ENCODE measurements at regions not wholly inside any gene's neighbourhood (a gene's known extent, or its start where the extent isn't known, plus 50 kb on each side); places are given as distances from the start of the nearest gene placed in this dataset.

DNA sequence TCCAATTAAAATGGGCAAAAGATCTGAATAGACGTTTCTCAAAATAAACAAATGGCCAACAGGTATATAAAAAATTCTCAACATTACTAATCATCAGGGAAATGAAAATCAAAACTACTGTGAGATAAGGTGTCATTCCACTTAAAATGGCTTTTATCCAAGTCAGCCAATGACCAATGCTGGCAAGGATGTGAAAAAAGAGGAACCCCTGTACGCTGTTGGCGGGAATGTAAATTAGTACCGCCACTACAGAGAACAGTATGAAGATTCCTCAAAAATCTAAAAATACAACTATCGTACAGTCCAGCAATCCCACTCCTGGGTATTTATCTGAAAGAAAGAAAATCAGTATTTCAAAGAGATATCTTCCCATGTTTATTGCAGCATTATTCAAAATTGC, 176.9 kb upstream of the STT3B start:
- TF ChIP-seq EZH2phosphoT487 (IDR thresholded peaks at IDR 0.05; ENCODE audit: insufficient read depth, low read depth) (no peak), EZH2 (IDR thresholded peaks at IDR 0.05; ENCODE audit: insufficient read depth, poor library complexity, severe bottlenecking) (no peak)
- Histone ChIP-seq H2AFZ (no peak overlapping the region), H3K27me3 (replicated peaks; ENCODE audit: insufficient read depth) (no peaks in the 10 kb centered on the region), H3K4me2 (ENCODE audit: unreplicated experiment) (no peak overlapping the region), H3K27ac (no peak overlapping the region), H3K9me2 (ENCODE audit: insufficient read depth) (no peaks in the 10 kb centered on the region), H3K4me3 (no peak overlapping the region), H4K20me1 (ENCODE audit: insufficient read depth) (no peaks in the 10 kb centered on the region), H3K4me1 (ENCODE audit: insufficient read depth) (peaks cover 8% of the 10 kb centered on the region), H3K79me2 (ENCODE audit: insufficient read depth) (no peaks in the 10 kb centered on the region), H3K9ac (no peak overlapping the region), H3K36me3 (ENCODE audit: low read depth) (no peaks in the 10 kb centered on the region), H3F3A (ENCODE audit: insufficient read depth) (peaks cover 7% of the 10 kb centered on the region), H3K9me3 (ENCODE audit: low read depth) (no peaks in the 10 kb centered on the region)
- WGBS, 2 experiments (ENCODE audit: low coverage in 1 of 2, low lambda C conversion rate in 2 of 2, missing lambda C conversion rate in 2 of 2): 96 to 97% methylated on average over 5 of the region's 5 CpGs
- in situ Hi-C loops (cut with MboI): no loop called here
- no peak for DNase-seq

DNA sequence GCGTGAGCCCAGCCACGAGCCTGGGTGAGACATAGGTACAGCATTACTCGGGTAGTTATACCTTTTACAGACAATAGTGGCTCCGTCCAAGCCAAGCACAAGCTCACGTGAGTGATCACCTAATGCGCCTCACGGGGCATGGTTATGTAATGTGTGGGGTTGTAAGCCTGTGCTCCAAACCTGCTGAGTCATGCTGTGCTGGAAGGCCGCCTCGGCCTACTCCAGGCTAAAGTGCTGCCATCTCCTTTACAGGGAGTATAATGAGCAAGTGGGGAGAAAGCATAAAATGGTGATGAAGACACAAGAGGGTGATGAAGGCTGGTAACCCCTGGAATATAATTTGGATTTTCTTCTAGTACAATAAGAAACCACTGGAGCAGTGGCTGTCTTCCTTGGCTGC, 175.8 kb upstream of the STT3B start:
- no peak overlapping the region for H2AFZ ChIP-seq
- 83 to 87% methylated on average over 9 of the region's 9 CpGs for WGBS, 2 experiments (ENCODE audit: low coverage in 1 of 2, low lambda C conversion rate in 2 of 2, missing lambda C conversion rate in 2 of 2)
- H3K4me3 ChIP-seq: no peak overlapping the region
- H3K9me3 ChIP-seq (ENCODE audit: low read depth): no peaks in the 10 kb centered on the region
- no peaks in the 10 kb centered on the region for H3K9me2 ChIP-seq (ENCODE audit: insufficient read depth)
- no peaks in the 10 kb centered on the region for H3K36me3 ChIP-seq (ENCODE audit: low read depth)
- no peak overlapping the region for H3K27ac ChIP-seq
- H3K79me2 ChIP-seq (ENCODE audit: insufficient read depth): no peaks in the 10 kb centered on the region
- in situ Hi-C loops (cut with MboI): no loop called here
- no peaks in the 10 kb centered on the region for H4K20me1 ChIP-seq (ENCODE audit: insufficient read depth)
- no peak overlapping the region for H3K9ac ChIP-seq
- TF ChIP-seq EZH2phosphoT487 (IDR thresholded peaks at IDR 0.05; ENCODE audit: insufficient read depth, low read depth) (no peak), EZH2 (IDR thresholded peaks at IDR 0.05; ENCODE audit: insufficient read depth, poor library complexity, severe bottlenecking) (no peak)
- peaks cover 15% of the 10 kb centered on the region for H3F3A ChIP-seq (ENCODE audit: insufficient read depth)
- H3K4me2 ChIP-seq (ENCODE audit: unreplicated experiment): no peak overlapping the region
- H3K4me1 ChIP-seq (ENCODE audit: insufficient read depth): peaks cover 19% of the 10 kb centered on the region
- H3K27me3 ChIP-seq (replicated peaks; ENCODE audit: insufficient read depth): no peaks in the 10 kb centered on the region
- peak; percentile 33 for DNase-seq

DNA sequence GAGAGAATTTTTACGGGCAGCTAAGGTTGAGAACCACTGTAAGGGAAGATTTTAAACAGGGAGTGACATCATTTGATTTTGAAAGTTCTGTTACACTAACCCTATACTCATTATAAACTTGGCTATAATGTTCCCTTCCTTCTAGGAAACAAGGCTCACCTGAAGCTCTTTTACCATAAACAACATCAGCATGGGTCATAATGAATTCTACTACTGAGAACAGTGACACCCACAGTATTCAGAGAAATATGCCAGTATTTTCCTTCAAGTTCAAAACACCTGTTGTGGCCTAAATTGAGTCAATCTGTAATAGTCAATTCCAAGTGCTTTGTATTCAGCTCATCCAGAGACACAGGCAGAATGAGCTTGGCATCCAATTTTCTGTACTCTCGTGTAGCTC, 175.3 kb upstream of the STT3B start:
- Histone ChIP-seq H3K36me3 (ENCODE audit: low read depth) (no peaks in the 10 kb centered on the region), H4K20me1 (ENCODE audit: insufficient read depth) (no peaks in the 10 kb centered on the region), H3K4me2 (ENCODE audit: unreplicated experiment) (no peak overlapping the region), H3K9ac (no peak overlapping the region), H3K4me1 (ENCODE audit: insufficient read depth) (peaks cover 22% of the 10 kb centered on the region), H3K9me3 (ENCODE audit: low read depth) (no peaks in the 10 kb centered on the region), H3K27ac (no peak overlapping the region), H2AFZ (no peak overlapping the region), H3K4me3 (no peak overlapping the region), H3K27me3 (replicated peaks; ENCODE audit: insufficient read depth) (no peaks in the 10 kb centered on the region), H3K79me2 (ENCODE audit: insufficient read depth) (no peaks in the 10 kb centered on the region), H3K9me2 (ENCODE audit: insufficient read depth) (no peaks in the 10 kb centered on the region), H3F3A (ENCODE audit: insufficient read depth) (peaks cover 20% of the 10 kb centered on the region)
- in situ Hi-C loops (cut with MboI): no loop called here
- WGBS, 2 experiments (ENCODE audit: low coverage in 1 of 2, low lambda C conversion rate in 2 of 2, missing lambda C conversion rate in 2 of 2): 98 to 99% methylated on average over 2 of the region's 2 CpGs
- no peak for DNase-seq
- TF ChIP-seq EZH2phosphoT487 (IDR thresholded peaks at IDR 0.05; ENCODE audit: insufficient read depth, low read depth): no peak
- TF ChIP-seq EZH2 (IDR thresholded peaks at IDR 0.05; ENCODE audit: insufficient read depth, poor library complexity, severe bottlenecking): no peak

DNA sequence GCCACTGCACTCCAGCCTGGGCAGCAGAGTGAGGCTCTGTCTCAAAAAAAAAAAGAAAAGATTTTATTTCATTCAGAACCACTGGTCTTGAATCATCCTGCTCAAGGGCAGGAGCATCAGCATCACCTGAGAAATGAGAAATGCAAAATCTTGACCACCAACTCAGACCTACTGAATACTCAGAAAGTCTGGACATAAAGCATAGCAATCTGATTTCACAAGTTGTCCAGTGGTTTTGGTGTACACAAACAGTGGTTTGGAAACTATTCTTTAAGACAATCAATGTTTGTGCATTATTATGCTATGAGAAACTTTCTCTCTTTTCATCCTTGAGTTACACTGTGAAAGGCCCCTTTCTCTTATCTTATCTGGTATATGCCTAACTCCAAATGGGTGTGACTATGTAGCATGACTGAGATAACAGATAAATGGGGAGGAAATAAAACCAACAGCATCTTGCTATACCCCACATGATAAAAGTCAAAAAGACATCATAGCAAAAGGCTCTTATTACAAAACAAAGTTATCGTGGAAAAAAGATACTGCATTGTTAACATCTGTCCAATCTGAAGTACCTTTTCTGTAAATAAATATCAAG, 174.2 kb upstream of the STT3B start:
- in situ Hi-C loops (cut with MboI): no loop called here
- Histone ChIP-seq H3K9me3 (ENCODE audit: low read depth) (no peaks in the 10 kb centered on the region), H3K27me3 (replicated peaks; ENCODE audit: insufficient read depth) (no peaks in the 10 kb centered on the region), H3K9ac (no peak overlapping the region), H3K4me1 (ENCODE audit: insufficient read depth) (peaks cover 27% of the 10 kb centered on the region), H3K9me2 (ENCODE audit: insufficient read depth) (no peaks in the 10 kb centered on the region), H4K20me1 (ENCODE audit: insufficient read depth) (no peaks in the 10 kb centered on the region), H3K36me3 (ENCODE audit: low read depth) (no peaks in the 10 kb centered on the region), H2AFZ (no peak overlapping the region), H3K4me2 (ENCODE audit: unreplicated experiment) (no peak overlapping the region), H3K4me3 (no peak overlapping the region), H3F3A (ENCODE audit: insufficient read depth) (peaks cover 26% of the 10 kb centered on the region), H3K27ac (no peak overlapping the region), H3K79me2 (ENCODE audit: insufficient read depth) (no peaks in the 10 kb centered on the region)
- DNase-seq: no peak
- 100% methylated on average over 1 of the region's 1 CpG for WGBS, 2 experiments (ENCODE audit: low coverage in 1 of 2, low lambda C conversion rate in 2 of 2, missing lambda C conversion rate in 2 of 2)
- TF ChIP-seq EZH2phosphoT487 (IDR thresholded peaks at IDR 0.05; ENCODE audit: insufficient read depth, low read depth) (no peak), EZH2 (IDR thresholded peaks at IDR 0.05; ENCODE audit: insufficient read depth, poor library complexity, severe bottlenecking) (no peak)

Measured in GM23248 (cell line).